Caco-2 (cell line): ENCODE measurements at regions not wholly inside any gene's neighbourhood (a gene's known extent, or its start where the extent isn't known, plus 50 kb on each side); places are given as distances from the start of the nearest gene placed in this dataset.

Experiments used
- BruUV-seq: library from RNA; stranded (reverse); fragments of 400-500 nt; replicated peaks from 2 replicates; lab custom pipeline; 2021; lab: Mats Ljungman, UMichigan
- CTCF ChIA-PET: fragments of 300-600 bp; sonication (Branson Sonifier 250); formaldehyde crosslinking; loops from one replicate; lab custom pipeline; 2022; ENCODE audit warnings: antibody characterized with exemption; lab: Charles Lee
- POLR2A ChIA-PET: fragments of 300-600 bp; sonication (Branson Sonifier 250); formaldehyde crosslinking; loops from one replicate; lab custom pipeline; 2022; ENCODE audit warnings: antibody characterized with exemption; lab: Charles Lee
- DNase-seq, 2 experiments: peaks; one replicate each; pipeline versions ENCODE4 v3.0.0 to v3.0.0-alpha.2; 2020 to 2022
- H3K27me3 ChIP-seq: replicated peaks from 2 replicates; pipeline ENCODE4 v1.6.0; 2011; ENCODE audit warnings: low read length; ENCODE audit not compliant: control insufficient read depth, insufficient read depth
- H3K36me3 ChIP-seq: 2 replicates; pipeline ENCODE4 v1.5.1; 2011; ENCODE audit warnings: low read length; ENCODE audit not compliant: control insufficient read depth, insufficient read depth
- H3K4me1 ChIP-seq: fragments of 250-450 bp; sonication (Bioruptor Pico); 2 replicates; pipeline ENCODE4 v1.5.1; 2020; ENCODE audit warnings: mild to moderate bottlenecking
- H3K4me3 ChIP-seq: 2 replicates; pipeline ENCODE4 v1.5.1; 2011; ENCODE audit warnings: low read depth, mild to moderate bottlenecking, control low read depth, low read length
- H3K9me3 ChIP-seq: fragments of 250-450 bp; sonication (Bioruptor Pico); 2 replicates; pipeline ENCODE4 v1.5.1; 2020; ENCODE audit warnings: mild to moderate bottlenecking, moderate library complexity
- H3K27ac Mint-ChIP-seq: one replicate; pipeline ENCODE4 v1.8.0; 2022; ENCODE audit warnings: mixed read lengths; ENCODE audit not compliant: unreplicated experiment
- H3K27me3 Mint-ChIP-seq: one replicate; pipeline ENCODE4 v1.8.0; 2022; ENCODE audit warnings: mixed read lengths; ENCODE audit not compliant: insufficient read depth, unreplicated experiment
- H3K36me3 Mint-ChIP-seq: one replicate; pipeline ENCODE4 v1.8.0; 2022; ENCODE audit warnings: mild to moderate bottlenecking, mixed read lengths; ENCODE audit not compliant: insufficient read depth, unreplicated experiment
- H3K4me1 Mint-ChIP-seq: one replicate; pipeline ENCODE4 v1.8.0; 2022; ENCODE audit warnings: low read depth, mixed read lengths; ENCODE audit not compliant: unreplicated experiment
- H3K4me3 Mint-ChIP-seq: one replicate; pipeline ENCODE4 v1.8.0; 2022; ENCODE audit warnings: mild to moderate bottlenecking, moderate library complexity, mixed read lengths; ENCODE audit not compliant: unreplicated experiment
- H3K9me3 Mint-ChIP-seq: one replicate; pipeline ENCODE4 v1.8.0; 2022; ENCODE audit warnings: mixed read lengths; ENCODE audit not compliant: unreplicated experiment
- intact Hi-C: fragments of 100-400 bp; cut with micrococcal nuclease; formaldehyde crosslinking; loops from one replicate; pipeline ENCODE4 v1.10.0; 2022; ENCODE audit not compliant: unreplicated experiment
- TF ChIP-seq, protein P1 (sequence below), 2 experiments: fragments of 200-600 bp in 1 of 2; IDR thresholded peaks; 1 replicate in 1 of 2; 2 replicates in 1 of 2; pipeline versions ENCODE4 v1.5.1 to v1.8.0; 2011 to 2022; ENCODE audit warnings: antibody characterized with exemption in 1 of 2, control low read depth in 1 of 2, inconsistent platforms in 1 of 2, low read depth in 1 of 2, low read length in 1 of 2, mild to moderate bottlenecking in 1 of 2, moderate library complexity in 1 of 2; ENCODE audit not compliant: insufficient read depth in 1 of 2, severe bottlenecking in 1 of 2, unreplicated experiment in 1 of 2

DNA sequence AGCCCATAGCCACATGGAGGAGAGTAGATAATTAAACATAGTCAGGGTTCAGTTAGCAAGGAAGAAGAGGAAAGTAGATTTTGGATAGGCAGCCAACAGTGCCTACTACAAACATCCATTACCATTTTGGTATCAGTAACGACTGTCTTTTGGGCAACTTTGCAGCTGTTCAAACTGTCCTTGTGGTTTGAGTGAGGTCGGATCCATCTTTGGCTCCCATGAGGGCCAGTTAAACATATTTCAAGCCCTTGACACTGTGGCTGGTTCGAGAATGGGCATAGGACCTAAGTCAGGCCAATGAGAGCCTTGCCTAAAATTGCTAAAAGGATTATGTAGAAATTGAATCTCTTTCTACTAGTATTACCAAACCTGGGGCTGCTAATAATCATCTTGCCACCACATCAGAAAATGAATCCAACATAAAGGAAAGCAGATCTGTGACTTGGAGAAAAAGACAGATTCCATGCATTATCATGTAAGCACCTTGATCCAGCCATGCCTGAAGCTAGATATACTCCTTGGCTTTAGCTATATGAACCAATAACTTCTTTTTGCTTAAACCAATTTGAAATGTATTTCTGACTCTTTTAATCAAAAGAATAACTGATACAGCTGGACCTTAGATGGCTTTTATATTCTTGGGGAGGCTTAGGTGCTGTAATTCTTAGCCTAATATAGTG lies 75.0 kb upstream of the STAM2 start:
- no TSS peak for BruUV-seq
- Mint-ChIP-seq H3K4me3 (no peak overlapping the region), H3K27ac (no peak overlapping the region), H3K4me1 (peaks cover 7% of the 10 kb centered on the region), H3K27me3 (peaks cover 4% of the 10 kb centered on the region), H3K9me3 (peaks cover 7% of the 10 kb centered on the region), H3K36me3 (no peaks in the 10 kb centered on the region)
- intact Hi-C loops: no loop called here
- no peaks in the 10 kb centered on the region for H3K27me3 ChIP-seq
- TF ChIP-seq, protein P1, sequence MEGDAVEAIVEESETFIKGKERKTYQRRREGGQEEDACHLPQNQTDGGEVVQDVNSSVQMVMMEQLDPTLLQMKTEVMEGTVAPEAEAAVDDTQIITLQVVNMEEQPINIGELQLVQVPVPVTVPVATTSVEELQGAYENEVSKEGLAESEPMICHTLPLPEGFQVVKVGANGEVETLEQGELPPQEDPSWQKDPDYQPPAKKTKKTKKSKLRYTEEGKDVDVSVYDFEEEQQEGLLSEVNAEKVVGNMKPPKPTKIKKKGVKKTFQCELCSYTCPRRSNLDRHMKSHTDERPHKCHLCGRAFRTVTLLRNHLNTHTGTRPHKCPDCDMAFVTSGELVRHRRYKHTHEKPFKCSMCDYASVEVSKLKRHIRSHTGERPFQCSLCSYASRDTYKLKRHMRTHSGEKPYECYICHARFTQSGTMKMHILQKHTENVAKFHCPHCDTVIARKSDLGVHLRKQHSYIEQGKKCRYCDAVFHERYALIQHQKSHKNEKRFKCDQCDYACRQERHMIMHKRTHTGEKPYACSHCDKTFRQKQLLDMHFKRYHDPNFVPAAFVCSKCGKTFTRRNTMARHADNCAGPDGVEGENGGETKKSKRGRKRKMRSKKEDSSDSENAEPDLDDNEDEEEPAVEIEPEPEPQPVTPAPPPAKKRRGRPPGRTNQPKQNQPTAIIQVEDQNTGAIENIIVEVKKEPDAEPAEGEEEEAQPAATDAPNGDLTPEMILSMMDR (IDR thresholded peaks at IDR 0.05; ENCODE audit: insufficient read depth in 1 of 2, low read depth in 1 of 2, low read length in 1 of 2, severe bottlenecking in 1 of 2, unreplicated experiment in 1 of 2): no peak
- no peak overlapping the region for H3K4me3 ChIP-seq
- POLR2A ChIA-PET: no interaction called here
- no peaks in the 10 kb centered on the region for H3K36me3 ChIP-seq
- no peak for DNase-seq
- no peaks in the 10 kb centered on the region; the same call in 1 of the 2 replicates for H3K4me1 ChIP-seq
- no peaks in the 10 kb centered on the region for H3K9me3 ChIP-seq
- CTCF ChIA-PET: no interaction called here

DNA sequence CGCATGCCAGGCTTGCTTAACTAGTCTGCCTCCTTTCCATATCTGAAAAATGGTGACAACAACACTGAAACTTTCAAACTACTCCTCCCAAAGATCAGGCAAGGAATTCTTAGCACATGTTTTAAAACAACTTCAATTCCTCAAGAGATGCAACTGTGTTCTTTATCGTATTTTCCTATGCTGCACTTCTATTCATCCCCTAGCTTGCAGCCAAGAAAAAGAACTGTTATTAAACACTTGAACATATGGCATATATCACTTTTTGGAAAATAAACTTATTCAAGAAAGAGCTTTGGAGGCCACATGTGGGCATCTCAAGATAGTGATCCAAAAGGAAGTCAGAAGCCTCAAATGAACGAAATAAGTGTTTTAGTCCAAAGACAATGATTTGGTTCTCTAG lies 75.6 kb upstream of the STAM2 start:
- TF ChIP-seq, protein P1 (IDR thresholded peaks at IDR 0.05; ENCODE audit: insufficient read depth in 1 of 2, low read depth in 1 of 2, low read length in 1 of 2, severe bottlenecking in 1 of 2, unreplicated experiment in 1 of 2): no peak
- H3K27ac Mint-ChIP-seq: no peak overlapping the region
- ChIA-PET POLR2A (no interaction called here), CTCF (no interaction called here)
- no TSS peak for BruUV-seq
- no peaks in the 10 kb centered on the region for H3K9me3 ChIP-seq
- DNase-seq: no peak
- peaks cover 4% of the 10 kb centered on the region for H3K27me3 Mint-ChIP-seq
- no peaks in the 10 kb centered on the region; the same call in 1 of the 2 replicates for H3K4me1 ChIP-seq
- peaks cover 7% of the 10 kb centered on the region for H3K4me1 Mint-ChIP-seq
- intact Hi-C loops: no loop called here
- H3K36me3 Mint-ChIP-seq: no peaks in the 10 kb centered on the region
- no peak overlapping the region for H3K4me3 ChIP-seq
- H3K9me3 Mint-ChIP-seq: peaks cover 7% of the 10 kb centered on the region
- no peak overlapping the region for H3K4me3 Mint-ChIP-seq
- no peaks in the 10 kb centered on the region for H3K27me3 ChIP-seq
- H3K36me3 ChIP-seq: no peaks in the 10 kb centered on the region

DNA sequence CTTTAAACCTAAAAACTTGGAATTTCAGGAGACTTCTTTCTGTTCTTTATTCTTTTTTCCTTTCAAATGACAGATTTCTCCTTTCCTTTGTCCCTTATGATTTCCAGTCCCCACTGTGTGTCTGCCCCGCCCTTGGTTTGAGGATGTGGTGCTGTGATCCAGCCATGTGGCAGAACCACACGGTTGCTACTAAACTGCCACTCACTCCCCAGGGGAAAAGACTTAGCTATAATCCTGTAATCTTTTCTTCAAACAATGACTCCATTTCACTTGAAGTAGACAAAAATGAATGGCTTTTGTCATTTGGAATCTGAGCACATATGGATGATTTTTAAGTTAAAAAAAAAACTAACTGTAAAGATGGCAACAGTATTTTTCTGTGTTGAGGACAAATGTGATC lies 76.2 kb upstream of the STAM2 start:
- H3K4me1 Mint-ChIP-seq: peaks cover 7% of the 10 kb centered on the region
- POLR2A ChIA-PET: no interaction called here
- H3K27ac Mint-ChIP-seq: no peak overlapping the region
- CTCF ChIA-PET: no interaction called here
- H3K4me3 Mint-ChIP-seq: no peak overlapping the region
- H3K27me3 ChIP-seq: no peaks in the 10 kb centered on the region
- no peaks in the 10 kb centered on the region; the same call in 1 of the 2 replicates for H3K4me1 ChIP-seq
- H3K4me3 ChIP-seq: no peak overlapping the region
- TF ChIP-seq, protein P1 (IDR thresholded peaks at IDR 0.05; ENCODE audit: insufficient read depth in 1 of 2, low read depth in 1 of 2, low read length in 1 of 2, severe bottlenecking in 1 of 2, unreplicated experiment in 1 of 2): no peak
- H3K36me3 ChIP-seq: no peaks in the 10 kb centered on the region
- intact Hi-C loops: no loop called here
- DNase-seq: no peak
- H3K36me3 Mint-ChIP-seq: no peaks in the 10 kb centered on the region
- BruUV-seq: no TSS peak
- H3K9me3 Mint-ChIP-seq: peaks cover 7% of the 10 kb centered on the region
- no peaks in the 10 kb centered on the region for H3K9me3 ChIP-seq
- H3K27me3 Mint-ChIP-seq: peaks cover 4% of the 10 kb centered on the region
